ENCODE measurements at regions not wholly inside any gene's neighbourhood (a gene's known extent, or its start where the extent isn't known, plus 50 kb on each side); places are given as distances from the start of the nearest gene placed in this dataset.
"Not testable (repeated sequence)": the region's sequence is repeated elsewhere in the genome, so short reads cannot be mapped to it uniquely, and the experiment has no call there.

- H3K79me2 ChIP-seq (ENCODE audit: insufficient read depth, low read depth, low read length): no peaks in the 10 kb centered on the region
- H3K27ac ChIP-seq (ENCODE audit: low read depth, low read length, poor library complexity, severe bottlenecking): no peak overlapping the region
- no peaks in the 10 kb centered on the region for H3K9me2 ChIP-seq (ENCODE audit: insufficient read depth, low read length)
- DNase-seq (ENCODE audit: low spot score): no peak
- no peak overlapping the region for H2AFZ ChIP-seq (ENCODE audit: low read length)
- no TSS peak for BruUV-seq (replicated peaks)
- no peak for TF ChIP-seq EZH2phosphoT487 (IDR thresholded peaks at IDR 0.05; ENCODE audit: borderline replicate concordance, low read depth, low read length)
- no peak for TF ChIP-seq CTCF (conservative IDR thresholded peaks at IDR 0.05; ENCODE audit: low read length)
- no peaks in the 10 kb centered on the region for H4K20me1 ChIP-seq (ENCODE audit: insufficient read depth, low read length)
- H3K4me3 ChIP-seq (ENCODE audit: low read depth, low read length, poor library complexity, severe bottlenecking): no peak overlapping the region
- ChIA-PET CTCF (ENCODE audit: unreplicated experiment) (no interaction called here), POLR2A (interaction anchor here (0.9 kb wide), 1 partner anchor 11 kb away, joined by 3 read pairs; no protein-coding TSS in a partner anchor)
- H3K9me3 ChIP-seq (ENCODE audit: low read length): no peaks in the 10 kb centered on the region
- no peaks in the 10 kb centered on the region for H3K36me3 ChIP-seq (ENCODE audit: insufficient read depth, low read length)
- intact Hi-C loops (cut with micrococcal nuclease; ENCODE audit: unreplicated experiment): no loop called here
- H3K4me1 ChIP-seq (ENCODE audit: insufficient read depth, low read length, poor library complexity, severe bottlenecking): no peaks in the 10 kb centered on the region
- H3K4me2 ChIP-seq (ENCODE audit: low read length): no peak overlapping the region
Observed at GRCh38 chr21:15211491-15212133, 146.8 kb upstream of the NRIP1 start.

DNA sequence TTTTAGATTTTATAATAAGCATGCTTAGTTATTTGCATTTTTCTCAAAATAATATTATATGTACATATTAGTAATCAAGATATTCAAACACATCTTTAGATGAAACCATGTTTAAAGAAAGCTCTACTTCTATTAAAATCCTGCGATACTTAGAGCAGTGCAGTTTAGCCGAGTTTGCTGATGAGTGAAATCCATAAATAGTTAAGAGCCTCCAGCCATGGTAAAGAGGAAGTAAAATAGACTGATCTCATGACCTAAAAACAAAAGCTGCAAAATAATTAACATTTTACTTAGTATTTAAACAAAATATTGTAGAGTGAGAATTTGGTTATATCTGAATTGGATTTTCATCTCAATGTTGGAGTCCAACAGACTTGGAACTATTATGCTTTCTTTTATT lies 147.4 kb upstream of the NRIP1 start:
- no peak overlapping the region for H2AFZ ChIP-seq (ENCODE audit: low read length)
- DNase-seq (ENCODE audit: low spot score): no peak
- H3K36me3 ChIP-seq (ENCODE audit: insufficient read depth, low read length): no peaks in the 10 kb centered on the region
- no peak overlapping the region for H3K27ac ChIP-seq (ENCODE audit: low read depth, low read length, poor library complexity, severe bottlenecking)
- no peak for TF ChIP-seq EZH2phosphoT487 (IDR thresholded peaks at IDR 0.05; ENCODE audit: borderline replicate concordance, low read depth, low read length)
- no peak for TF ChIP-seq CTCF (conservative IDR thresholded peaks at IDR 0.05; ENCODE audit: low read length)
- no peaks in the 10 kb centered on the region for H4K20me1 ChIP-seq (ENCODE audit: insufficient read depth, low read length)
- no peak overlapping the region for H3K4me3 ChIP-seq (ENCODE audit: low read depth, low read length, poor library complexity, severe bottlenecking)
- BruUV-seq (replicated peaks): no TSS peak
- ChIA-PET POLR2A (interaction anchor here (0.9 kb wide), 1 partner anchor 10 kb away, joined by 3 read pairs; no protein-coding TSS in a partner anchor), CTCF (ENCODE audit: unreplicated experiment) (no interaction called here)
- intact Hi-C loops (cut with micrococcal nuclease; ENCODE audit: unreplicated experiment): no loop called here
- H3K79me2 ChIP-seq (ENCODE audit: insufficient read depth, low read depth, low read length): no peaks in the 10 kb centered on the region
- H3K4me2 ChIP-seq (ENCODE audit: low read length): no peak overlapping the region
- H3K9me2 ChIP-seq (ENCODE audit: insufficient read depth, low read length): no peaks in the 10 kb centered on the region
- no peaks in the 10 kb centered on the region for H3K4me1 ChIP-seq (ENCODE audit: insufficient read depth, low read length, poor library complexity, severe bottlenecking)
- no peaks in the 10 kb centered on the region for H3K9me3 ChIP-seq (ENCODE audit: low read length)

GRCh38 chr21:15218476-15218875 lies 153.7 kb upstream of the NRIP1 start:
- intact Hi-C loops (cut with micrococcal nuclease; ENCODE audit: unreplicated experiment); DNase-seq (ENCODE audit: low spot score); H3K27ac ChIP-seq (ENCODE audit: low read depth, low read length, poor library complexity, severe bottlenecking); H3K4me2 ChIP-seq (ENCODE audit: low read length); H3K79me2 ChIP-seq (ENCODE audit: insufficient read depth, low read depth, low read length); H3K36me3 ChIP-seq (ENCODE audit: insufficient read depth, low read length); POLR2A ChIA-PET; H3K4me1 ChIP-seq (ENCODE audit: insufficient read depth, low read length, poor library complexity, severe bottlenecking); BruUV-seq (replicated peaks); H4K20me1 ChIP-seq (ENCODE audit: insufficient read depth, low read length); H2AFZ ChIP-seq (ENCODE audit: low read length); H3K4me3 ChIP-seq (ENCODE audit: low read depth, low read length, poor library complexity, severe bottlenecking); H3K9me2 ChIP-seq (ENCODE audit: insufficient read depth, low read length); CTCF ChIA-PET (ENCODE audit: unreplicated experiment); H3K9me3 ChIP-seq (ENCODE audit: low read length): not testable (repeated sequence)

Data from OCI-LY7 (cell line).